Stimulated activated CD4-positive, alpha-beta T cell treated with anti-CD3 and anti-CD28 coated beads, Interleukin-4, amount 100 ng/mL, for 48 hours (primary cell): ENCODE measurements at regions not wholly inside any gene's neighbourhood (a gene's known extent, or its start where the extent isn't known, plus 50 kb on each side); places are given as distances from the start of the nearest gene placed in this dataset.
"Not testable (repeated sequence)": the region's sequence is repeated elsewhere in the genome, so short reads cannot be mapped to it uniquely, and the experiment has no call there.

Experiments
- DNase-seq, 2 donors: peaks; one replicate each; pipeline ENCODE4 v3.0.0-alpha.2; 2020; ENCODE audit warnings: low read depth in 2 of 2

GRCh38 chr5:96101358-96102089 is 139.9 kb upstream of the ELL2 start:
- DNase-seq: no peak

- not testable (repeated sequence) for DNase-seq
These were observed 135.8 kb upstream of the ELL2 start for GRCh38 chr5:96097488-96097887.

GRCh38 chr5:96096724-96097123 is 135.1 kb upstream of the ELL2 start:
- DNase-seq: no peak

GRCh38 chr5:96094904-96095303 is 133.3 kb upstream of the ELL2 start:
- DNase-seq: no peak

GRCh38 chr5:96093890-96094381 is 132.3 kb upstream of the ELL2 start:
- DNase-seq: no peak

GRCh38 chr5:96093340-96093739 is 131.7 kb upstream of the ELL2 start:
- no peak for DNase-seq

- DNase-seq: no peak
These were observed 130.2 kb upstream of the ELL2 start for GRCh38 chr5:96091874-96092273.

GRCh38 chr5:96090215-96090614 is 128.6 kb upstream of the ELL2 start:
- no peak for DNase-seq

GRCh38 chr5:96088706-96089498 is 127.3 kb upstream of the ELL2 start:
- DNase-seq: no peak

GRCh38 chr5:96087939-96088338 is 126.3 kb upstream of the ELL2 start:
- no peak for DNase-seq

GRCh38 chr5:96084874-96085506 is 123.3 kb upstream of the ELL2 start:
- DNase-seq: no peak

- peak in 1 of 2 donors; percentile 4 for DNase-seq
These were observed 121.8 kb upstream of the ELL2 start for GRCh38 chr5:96083361-96083881.

GRCh38 chr5:96081276-96081858 is 119.7 kb upstream of the ELL2 start:
- DNase-seq: no peak

GRCh38 chr5:96080557-96080956 is 118.9 kb upstream of the ELL2 start:
- peak; percentile 15 to 18 for DNase-seq

- DNase-seq: no peak
These were observed 118.3 kb upstream of the ELL2 start for GRCh38 chr5:96079962-96080361.

- DNase-seq: peak; percentile 13 to 30
These were observed 117.4 kb upstream of the ELL2 start for GRCh38 chr5:96079075-96079474.

- no peak for DNase-seq
These were observed 114.8 kb upstream of the ELL2 start for GRCh38 chr5:96076451-96076850.

- no peak for DNase-seq
These were observed 114.1 kb upstream of the ELL2 start for GRCh38 chr5:96075579-96076289.

GRCh38 chr5:96074870-96075269 is 113.2 kb upstream of the ELL2 start:
- no peak for DNase-seq

GRCh38 chr5:96074460-96074859 is 112.8 kb upstream of the ELL2 start:
- no peak for DNase-seq

- DNase-seq: no peak
These were observed 111.1 kb upstream of the ELL2 start for GRCh38 chr5:96072791-96073165.
